ENCODE measurements at regions not wholly inside any gene's neighbourhood (a gene's known extent, or its start where the extent isn't known, plus 50 kb on each side); places are given as distances from the start of the nearest gene placed in this dataset.

DNA sequence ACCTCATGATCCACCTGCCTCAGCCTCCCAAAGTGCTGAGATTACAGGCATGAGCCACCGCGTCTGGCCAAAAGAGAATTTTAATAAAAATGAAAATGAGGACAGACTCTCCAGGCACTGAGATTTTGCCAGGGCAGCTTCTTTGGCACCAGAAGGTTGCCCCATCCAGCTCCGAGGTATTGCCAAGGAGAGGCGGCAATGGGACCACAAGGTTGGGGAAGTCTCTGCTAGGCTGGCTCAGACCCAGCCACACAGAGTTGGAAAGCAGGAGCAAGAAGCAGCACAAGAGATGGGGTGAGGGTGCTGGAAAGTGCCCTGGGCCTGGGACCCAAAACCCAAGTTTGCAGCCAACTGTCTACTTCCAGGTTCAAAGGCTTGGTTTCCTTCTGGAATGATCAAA lies 200.9 kb downstream of the HHIPL2 start:
- TF ChIP-seq EZH2 (IDR thresholded peaks at IDR 0.05; ENCODE audit: insufficient read depth, poor library complexity, severe bottlenecking) = no peak
- no peak for TF ChIP-seq EZH2phosphoT487 (IDR thresholded peaks at IDR 0.05; ENCODE audit: insufficient read depth, low read depth)

Data from GM23248 (cell line).